ENCODE measurements at regions not wholly inside any gene's neighbourhood (a gene's known extent, or its start where the extent isn't known, plus 50 kb on each side); places are given as distances from the start of the nearest gene placed in this dataset.

DNA sequence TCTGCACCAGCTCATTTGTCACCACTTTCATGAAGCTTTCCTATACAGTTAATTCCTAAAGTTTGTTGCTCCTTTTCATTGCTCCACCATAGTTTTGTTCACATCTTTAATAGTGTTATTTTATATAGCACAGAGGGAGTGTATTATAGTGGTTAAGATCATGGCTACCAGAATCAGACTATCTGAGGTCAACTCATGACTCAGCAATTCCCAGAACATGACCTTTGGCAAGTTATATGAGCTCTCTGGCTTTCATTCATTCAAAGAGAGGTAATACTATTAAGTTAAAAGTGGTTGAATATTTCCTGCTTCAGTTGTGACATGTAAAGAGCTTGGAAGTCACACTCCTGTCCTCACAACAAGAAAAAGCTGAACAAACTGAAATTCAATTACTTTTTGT is 1073.5 kb downstream of the NAALADL2 start:
- no peaks in the 10 kb centered on the region for H3K4me1 ChIP-seq
- H3K27ac ChIP-seq = no peak overlapping the region
- no peak overlapping the region for H3K4me3 ChIP-seq
- no peak for ATAC-seq
- TF ChIP-seq POLR2A (IDR thresholded peaks at IDR 0.05) (no peak), POLR2AphosphoS5 (IDR thresholded peaks at IDR 0.05) (no peak), EP300 (IDR thresholded peaks at IDR 0.05) (no peak)
- TF ChIP-seq, protein P1, sequence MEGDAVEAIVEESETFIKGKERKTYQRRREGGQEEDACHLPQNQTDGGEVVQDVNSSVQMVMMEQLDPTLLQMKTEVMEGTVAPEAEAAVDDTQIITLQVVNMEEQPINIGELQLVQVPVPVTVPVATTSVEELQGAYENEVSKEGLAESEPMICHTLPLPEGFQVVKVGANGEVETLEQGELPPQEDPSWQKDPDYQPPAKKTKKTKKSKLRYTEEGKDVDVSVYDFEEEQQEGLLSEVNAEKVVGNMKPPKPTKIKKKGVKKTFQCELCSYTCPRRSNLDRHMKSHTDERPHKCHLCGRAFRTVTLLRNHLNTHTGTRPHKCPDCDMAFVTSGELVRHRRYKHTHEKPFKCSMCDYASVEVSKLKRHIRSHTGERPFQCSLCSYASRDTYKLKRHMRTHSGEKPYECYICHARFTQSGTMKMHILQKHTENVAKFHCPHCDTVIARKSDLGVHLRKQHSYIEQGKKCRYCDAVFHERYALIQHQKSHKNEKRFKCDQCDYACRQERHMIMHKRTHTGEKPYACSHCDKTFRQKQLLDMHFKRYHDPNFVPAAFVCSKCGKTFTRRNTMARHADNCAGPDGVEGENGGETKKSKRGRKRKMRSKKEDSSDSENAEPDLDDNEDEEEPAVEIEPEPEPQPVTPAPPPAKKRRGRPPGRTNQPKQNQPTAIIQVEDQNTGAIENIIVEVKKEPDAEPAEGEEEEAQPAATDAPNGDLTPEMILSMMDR (IDR thresholded peaks at IDR 0.05) = no peak
- no peaks in the 10 kb centered on the region for H3K27me3 ChIP-seq
- no peaks in the 10 kb centered on the region for H3K36me3 ChIP-seq
- peaks cover 0 to 15% (median 0%) of the 10 kb centered on the region in 3 donors for H3K9me3 ChIP-seq

DNA sequence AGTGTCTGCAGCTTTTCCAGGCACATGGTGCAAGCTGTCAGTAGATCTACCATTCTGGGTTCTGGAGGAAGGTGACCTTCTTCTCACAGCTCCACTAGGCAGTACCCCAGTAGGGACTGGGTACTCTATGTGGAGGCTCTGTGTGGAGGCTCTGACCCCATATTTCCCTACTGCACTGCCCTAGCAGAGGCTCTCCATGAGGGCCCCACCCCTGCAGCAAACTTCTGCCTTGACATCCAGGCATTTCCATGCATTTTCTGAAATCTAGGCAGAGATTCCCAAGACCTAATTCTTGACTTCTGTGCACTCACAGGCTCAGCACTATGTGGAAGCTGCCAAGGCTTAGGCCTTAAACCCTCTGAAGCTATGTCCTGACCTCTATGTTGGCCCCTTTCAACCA is 1060.0 kb downstream of the NAALADL2 start:
- Histone ChIP-seq H3K4me1 (peaks cover 0 to 7% (median 0%) of the 10 kb centered on the region in 3 donors), H3K36me3 (no peaks in the 10 kb centered on the region), H3K27ac (no peak overlapping the region), H3K9me3 (peaks cover 0 to 10% (median 0%) of the 10 kb centered on the region in 3 donors), H3K4me3 (no peak overlapping the region), H3K27me3 (no peaks in the 10 kb centered on the region)
- TF ChIP-seq, protein P1 (IDR thresholded peaks at IDR 0.05) = no peak
- TF ChIP-seq POLR2AphosphoS5 (IDR thresholded peaks at IDR 0.05) = no peak
- TF ChIP-seq EP300 (IDR thresholded peaks at IDR 0.05) = no peak
- no peak for ATAC-seq

DNA sequence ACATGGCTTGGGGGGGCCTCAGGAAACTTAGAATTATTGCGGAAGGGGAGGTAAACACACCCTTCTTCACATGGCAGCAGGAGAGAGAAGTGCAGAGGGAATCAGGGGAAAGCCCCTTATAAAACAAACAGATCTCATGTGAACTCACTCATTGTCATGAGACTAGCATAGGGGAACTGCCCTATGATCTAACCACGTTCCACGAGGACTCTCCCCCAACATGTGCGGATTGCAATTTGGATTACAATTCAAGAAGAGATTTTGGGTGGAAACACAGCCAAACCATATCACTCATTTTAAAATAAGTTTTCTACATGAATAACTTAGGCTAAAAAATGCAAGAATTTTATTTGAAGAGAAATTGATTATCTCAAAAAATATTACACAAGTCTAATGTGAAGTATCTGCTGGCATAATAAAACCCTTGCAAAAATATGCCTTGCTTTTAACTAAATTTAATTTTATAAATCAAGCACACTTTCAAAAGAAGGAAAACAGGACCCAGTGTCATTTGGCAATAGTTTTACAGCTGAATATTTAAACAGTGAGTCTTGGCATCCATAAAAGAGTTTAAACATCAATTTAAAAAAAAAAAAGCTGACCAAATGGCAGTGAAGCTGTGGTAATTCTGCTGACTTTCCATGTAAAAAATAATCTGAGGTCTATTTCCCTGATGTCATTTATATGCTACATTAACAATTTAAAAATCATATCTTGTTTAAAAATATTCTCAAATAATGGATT is 1057.2 kb downstream of the NAALADL2 start:
- no peak overlapping the region for H3K27ac ChIP-seq
- H3K27me3 ChIP-seq = no peaks in the 10 kb centered on the region
- H3K4me3 ChIP-seq = no peak overlapping the region
- H3K36me3 ChIP-seq = no peaks in the 10 kb centered on the region
- TF ChIP-seq EP300 (IDR thresholded peaks at IDR 0.05) = no peak
- no peak for TF ChIP-seq POLR2AphosphoS5 (IDR thresholded peaks at IDR 0.05)
- TF ChIP-seq, protein P1 (IDR thresholded peaks at IDR 0.05) = no peak
- peaks cover 0 to 10% (median 0%) of the 10 kb centered on the region in 3 donors for H3K9me3 ChIP-seq
- ATAC-seq = no peak
- WGBS, 2 donors (ENCODE audit: low coverage in 1 of 2) = 51 to 59% methylated on average over 3 to 4 of the region's 4 CpGs
- peaks cover 0 to 7% (median 0%) of the 10 kb centered on the region in 3 donors for H3K4me1 ChIP-seq

DNA sequence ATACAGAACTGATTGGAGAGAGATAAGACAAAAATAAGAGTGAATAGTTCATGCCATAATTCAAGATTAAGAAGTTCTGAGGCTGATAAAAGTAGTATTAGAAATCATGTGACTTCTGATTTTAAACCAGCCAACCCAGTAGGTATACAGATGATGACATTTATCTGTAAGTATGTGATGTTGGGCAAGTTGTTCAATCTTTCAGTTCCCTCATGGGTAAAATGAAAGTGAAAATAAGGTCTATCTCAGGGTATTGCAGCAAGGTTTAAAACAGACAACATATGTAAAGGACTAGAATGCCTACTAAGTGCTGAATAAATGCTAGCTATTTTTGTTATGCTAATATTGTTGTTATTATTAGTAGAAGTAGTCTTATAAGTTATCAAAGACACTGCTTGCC is 1055.7 kb downstream of the NAALADL2 start:
- TF ChIP-seq, protein P1 (IDR thresholded peaks at IDR 0.05) = no peak
- TF ChIP-seq EP300 (IDR thresholded peaks at IDR 0.05) (no peak), POLR2AphosphoS5 (IDR thresholded peaks at IDR 0.05) (no peak), POLR2A (IDR thresholded peaks at IDR 0.05) (no peak)
- Histone ChIP-seq H3K4me1 (peaks cover 0 to 7% (median 0%) of the 10 kb centered on the region in 3 donors), H3K36me3 (no peaks in the 10 kb centered on the region), H3K27ac (no peak overlapping the region), H3K27me3 (no peaks in the 10 kb centered on the region), H3K9me3 (peaks cover 0 to 9% (median 0%) of the 10 kb centered on the region in 3 donors), H3K4me3 (no peak overlapping the region)
- ATAC-seq = no peak

DNA sequence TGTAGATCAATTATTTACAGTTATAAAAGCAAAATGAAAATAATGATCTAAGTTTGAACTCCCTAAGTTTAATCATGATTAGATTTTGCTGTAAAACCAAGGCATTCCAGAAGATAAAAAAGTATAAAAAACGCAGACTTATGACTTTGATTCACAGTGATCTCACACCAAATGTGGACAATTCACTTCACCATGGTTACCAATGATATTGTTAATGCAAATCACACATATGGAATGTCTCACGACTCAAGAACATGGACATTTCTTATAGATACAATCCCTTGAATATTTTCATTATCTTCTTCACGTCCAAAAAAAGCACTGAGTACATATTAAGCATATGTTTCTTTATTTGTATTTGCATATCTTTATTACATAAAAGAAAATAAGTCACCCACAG is 1054.2 kb downstream of the NAALADL2 start:
- 66 to 79% methylated on average over 3 of the region's 3 CpGs for WGBS, 2 donors (ENCODE audit: low coverage in 1 of 2)
- no peak for ATAC-seq
- Histone ChIP-seq H3K4me1 (peaks cover 0 to 7% (median 0%) of the 10 kb centered on the region in 3 donors), H3K27ac (no peak overlapping the region), H3K9me3 (no peaks in the 10 kb centered on the region), H3K36me3 (no peaks in the 10 kb centered on the region), H3K27me3 (no peaks in the 10 kb centered on the region), H3K4me3 (no peak overlapping the region)
- TF ChIP-seq POLR2A (IDR thresholded peaks at IDR 0.05) (no peak), POLR2AphosphoS5 (IDR thresholded peaks at IDR 0.05) (no peak), EP300 (IDR thresholded peaks at IDR 0.05) (no peak)
- TF ChIP-seq, protein P1 (IDR thresholded peaks at IDR 0.05) = no peak

Measured in gastroesophageal sphincter (tissue), 4 donors.